CD4-positive, alpha-beta T cell treated with Interleukin-17A for 4 hours (primary cell): ENCODE measurements at regions not wholly inside any gene's neighbourhood (a gene's known extent, or its start where the extent isn't known, plus 50 kb on each side); places are given as distances from the start of the nearest gene placed in this dataset.
"Not testable (repeated sequence)": the region's sequence is repeated elsewhere in the genome, so short reads cannot be mapped to it uniquely, and the experiment has no call there.

Experiments
- DNase-seq: peaks from one replicate; pipeline ENCODE4 v3.0.0-alpha.2; 2020; ENCODE audit warnings: mixed read lengths

GRCh38 chr19:28726533-28727479 is 486.1 kb downstream of the UQCRFS1 start:
- no peak for DNase-seq

- no peak for DNase-seq
These were observed 494.0 kb downstream of the UQCRFS1 start for GRCh38 chr19:28718909-28719308.

- DNase-seq = no peak
These were observed 497.8 kb downstream of the UQCRFS1 start for GRCh38 chr19:28715157-28715556.

GRCh38 chr19:28711411-28711810 is 501.5 kb downstream of the UQCRFS1 start:
- no peak for DNase-seq

GRCh38 chr19:28710278-28710677 is 502.7 kb downstream of the UQCRFS1 start:
- no peak for DNase-seq

GRCh38 chr19:28706693-28707092 is 506.3 kb downstream of the UQCRFS1 start:
- DNase-seq = no peak

- no peak for DNase-seq
These were observed 507.9 kb downstream of the UQCRFS1 start for GRCh38 chr19:28705008-28705407.

- no peak for DNase-seq
These were observed 509.5 kb downstream of the UQCRFS1 start for GRCh38 chr19:28703400-28703956.

- no peak for DNase-seq
These were observed 511.5 kb downstream of the UQCRFS1 start for GRCh38 chr19:28701491-28701890.

- DNase-seq = no peak
These were observed 512.8 kb downstream of the UQCRFS1 start for GRCh38 chr19:28700176-28700575.

GRCh38 chr19:28697308-28697707 is 515.6 kb downstream of the UQCRFS1 start:
- DNase-seq = no peak

GRCh38 chr19:28694812-28695211 is 518.1 kb downstream of the UQCRFS1 start:
- no peak for DNase-seq

- no peak for DNase-seq
These were observed 521.3 kb downstream of the UQCRFS1 start for GRCh38 chr19:28691683-28692082.

- DNase-seq = not testable (repeated sequence)
These were observed 523.5 kb downstream of the UQCRFS1 start for GRCh38 chr19:28689464-28689863.

GRCh38 chr19:28687296-28687695 is 525.7 kb downstream of the UQCRFS1 start:
- DNase-seq = no peak

- DNase-seq = no peak
These were observed 526.2 kb downstream of the UQCRFS1 start for GRCh38 chr19:28686756-28687155.

- DNase-seq = no peak
These were observed 527.1 kb downstream of the UQCRFS1 start for GRCh38 chr19:28685802-28686201.

- not testable (repeated sequence) for DNase-seq
These were observed 527.9 kb downstream of the UQCRFS1 start for GRCh38 chr19:28685077-28685476.

GRCh38 chr19:28680111-28680510 is 532.8 kb downstream of the UQCRFS1 start:
- no peak for DNase-seq

- no peak for DNase-seq
These were observed 542.1 kb downstream of the UQCRFS1 start for GRCh38 chr19:28670836-28671235.

GRCh38 chr19:28669804-28670203 is 543.1 kb downstream of the UQCRFS1 start:
- no peak for DNase-seq

- DNase-seq = no peak
These were observed 545.5 kb downstream of the UQCRFS1 start for GRCh38 chr19:28667348-28667977.

GRCh38 chr19:28665748-28666147 is 547.2 kb downstream of the UQCRFS1 start:
- no peak for DNase-seq

GRCh38 chr19:28656644-28657043 is 556.3 kb downstream of the UQCRFS1 start:
- DNase-seq = no peak
